ENCODE measurements at regions not wholly inside any gene's neighbourhood (a gene's known extent, or its start where the extent isn't known, plus 50 kb on each side); places are given as distances from the start of the nearest gene placed in this dataset.

DNA sequence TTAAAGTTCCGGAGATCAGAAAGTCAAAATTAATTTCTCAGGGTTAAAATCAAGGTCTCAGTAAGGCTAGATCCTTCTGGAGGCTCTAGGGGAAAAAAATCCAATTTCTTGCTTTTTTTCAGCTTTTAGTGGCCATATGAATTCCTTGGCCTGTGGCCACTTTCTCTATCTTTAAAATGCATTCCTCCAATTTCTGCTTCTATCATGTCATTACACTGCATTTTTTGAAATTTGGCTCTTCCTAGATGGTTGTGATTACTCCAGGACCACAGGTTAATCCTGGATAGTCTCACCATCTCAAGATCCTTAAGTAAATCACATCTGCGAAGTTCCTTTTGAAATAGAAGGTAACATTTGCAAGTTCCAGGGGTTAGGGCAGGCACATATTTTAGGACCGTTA lies 1294.9 kb upstream of the CITED2 start:
- TF ChIP-seq, protein P1, sequence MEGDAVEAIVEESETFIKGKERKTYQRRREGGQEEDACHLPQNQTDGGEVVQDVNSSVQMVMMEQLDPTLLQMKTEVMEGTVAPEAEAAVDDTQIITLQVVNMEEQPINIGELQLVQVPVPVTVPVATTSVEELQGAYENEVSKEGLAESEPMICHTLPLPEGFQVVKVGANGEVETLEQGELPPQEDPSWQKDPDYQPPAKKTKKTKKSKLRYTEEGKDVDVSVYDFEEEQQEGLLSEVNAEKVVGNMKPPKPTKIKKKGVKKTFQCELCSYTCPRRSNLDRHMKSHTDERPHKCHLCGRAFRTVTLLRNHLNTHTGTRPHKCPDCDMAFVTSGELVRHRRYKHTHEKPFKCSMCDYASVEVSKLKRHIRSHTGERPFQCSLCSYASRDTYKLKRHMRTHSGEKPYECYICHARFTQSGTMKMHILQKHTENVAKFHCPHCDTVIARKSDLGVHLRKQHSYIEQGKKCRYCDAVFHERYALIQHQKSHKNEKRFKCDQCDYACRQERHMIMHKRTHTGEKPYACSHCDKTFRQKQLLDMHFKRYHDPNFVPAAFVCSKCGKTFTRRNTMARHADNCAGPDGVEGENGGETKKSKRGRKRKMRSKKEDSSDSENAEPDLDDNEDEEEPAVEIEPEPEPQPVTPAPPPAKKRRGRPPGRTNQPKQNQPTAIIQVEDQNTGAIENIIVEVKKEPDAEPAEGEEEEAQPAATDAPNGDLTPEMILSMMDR (IDR thresholded peaks at IDR 0.05) = no peak
- TF ChIP-seq POLR2A (IDR thresholded peaks at IDR 0.05) = no peak
- no peak for TF ChIP-seq POLR2AphosphoS5 (IDR thresholded peaks at IDR 0.05)
